ENCODE measurements at regions not wholly inside any gene's neighbourhood (a gene's known extent, or its start where the extent isn't known, plus 50 kb on each side); places are given as distances from the start of the nearest gene placed in this dataset.

DNA sequence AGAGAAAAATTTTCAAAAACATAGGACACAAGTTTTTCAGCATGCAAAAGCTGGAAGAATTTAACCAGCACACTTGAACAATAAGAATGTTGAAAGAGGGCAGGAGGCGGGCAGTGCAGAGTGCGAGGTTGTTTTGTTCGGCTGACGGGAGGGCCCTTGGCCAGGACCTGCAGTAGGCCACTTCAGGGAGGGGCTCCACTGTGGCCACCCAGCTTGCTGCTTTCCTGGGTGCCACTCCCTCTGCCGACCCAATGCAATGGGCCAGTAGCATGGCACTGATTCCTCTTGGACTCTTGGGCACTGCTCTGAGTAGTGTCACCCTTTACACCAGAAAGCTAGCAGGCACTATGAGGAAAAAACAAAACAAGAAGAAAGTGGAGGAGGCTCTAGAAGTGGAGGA is 92.9 kb downstream of the SNRPE start (continued):
- TF ChIP-seq, protein P1, sequence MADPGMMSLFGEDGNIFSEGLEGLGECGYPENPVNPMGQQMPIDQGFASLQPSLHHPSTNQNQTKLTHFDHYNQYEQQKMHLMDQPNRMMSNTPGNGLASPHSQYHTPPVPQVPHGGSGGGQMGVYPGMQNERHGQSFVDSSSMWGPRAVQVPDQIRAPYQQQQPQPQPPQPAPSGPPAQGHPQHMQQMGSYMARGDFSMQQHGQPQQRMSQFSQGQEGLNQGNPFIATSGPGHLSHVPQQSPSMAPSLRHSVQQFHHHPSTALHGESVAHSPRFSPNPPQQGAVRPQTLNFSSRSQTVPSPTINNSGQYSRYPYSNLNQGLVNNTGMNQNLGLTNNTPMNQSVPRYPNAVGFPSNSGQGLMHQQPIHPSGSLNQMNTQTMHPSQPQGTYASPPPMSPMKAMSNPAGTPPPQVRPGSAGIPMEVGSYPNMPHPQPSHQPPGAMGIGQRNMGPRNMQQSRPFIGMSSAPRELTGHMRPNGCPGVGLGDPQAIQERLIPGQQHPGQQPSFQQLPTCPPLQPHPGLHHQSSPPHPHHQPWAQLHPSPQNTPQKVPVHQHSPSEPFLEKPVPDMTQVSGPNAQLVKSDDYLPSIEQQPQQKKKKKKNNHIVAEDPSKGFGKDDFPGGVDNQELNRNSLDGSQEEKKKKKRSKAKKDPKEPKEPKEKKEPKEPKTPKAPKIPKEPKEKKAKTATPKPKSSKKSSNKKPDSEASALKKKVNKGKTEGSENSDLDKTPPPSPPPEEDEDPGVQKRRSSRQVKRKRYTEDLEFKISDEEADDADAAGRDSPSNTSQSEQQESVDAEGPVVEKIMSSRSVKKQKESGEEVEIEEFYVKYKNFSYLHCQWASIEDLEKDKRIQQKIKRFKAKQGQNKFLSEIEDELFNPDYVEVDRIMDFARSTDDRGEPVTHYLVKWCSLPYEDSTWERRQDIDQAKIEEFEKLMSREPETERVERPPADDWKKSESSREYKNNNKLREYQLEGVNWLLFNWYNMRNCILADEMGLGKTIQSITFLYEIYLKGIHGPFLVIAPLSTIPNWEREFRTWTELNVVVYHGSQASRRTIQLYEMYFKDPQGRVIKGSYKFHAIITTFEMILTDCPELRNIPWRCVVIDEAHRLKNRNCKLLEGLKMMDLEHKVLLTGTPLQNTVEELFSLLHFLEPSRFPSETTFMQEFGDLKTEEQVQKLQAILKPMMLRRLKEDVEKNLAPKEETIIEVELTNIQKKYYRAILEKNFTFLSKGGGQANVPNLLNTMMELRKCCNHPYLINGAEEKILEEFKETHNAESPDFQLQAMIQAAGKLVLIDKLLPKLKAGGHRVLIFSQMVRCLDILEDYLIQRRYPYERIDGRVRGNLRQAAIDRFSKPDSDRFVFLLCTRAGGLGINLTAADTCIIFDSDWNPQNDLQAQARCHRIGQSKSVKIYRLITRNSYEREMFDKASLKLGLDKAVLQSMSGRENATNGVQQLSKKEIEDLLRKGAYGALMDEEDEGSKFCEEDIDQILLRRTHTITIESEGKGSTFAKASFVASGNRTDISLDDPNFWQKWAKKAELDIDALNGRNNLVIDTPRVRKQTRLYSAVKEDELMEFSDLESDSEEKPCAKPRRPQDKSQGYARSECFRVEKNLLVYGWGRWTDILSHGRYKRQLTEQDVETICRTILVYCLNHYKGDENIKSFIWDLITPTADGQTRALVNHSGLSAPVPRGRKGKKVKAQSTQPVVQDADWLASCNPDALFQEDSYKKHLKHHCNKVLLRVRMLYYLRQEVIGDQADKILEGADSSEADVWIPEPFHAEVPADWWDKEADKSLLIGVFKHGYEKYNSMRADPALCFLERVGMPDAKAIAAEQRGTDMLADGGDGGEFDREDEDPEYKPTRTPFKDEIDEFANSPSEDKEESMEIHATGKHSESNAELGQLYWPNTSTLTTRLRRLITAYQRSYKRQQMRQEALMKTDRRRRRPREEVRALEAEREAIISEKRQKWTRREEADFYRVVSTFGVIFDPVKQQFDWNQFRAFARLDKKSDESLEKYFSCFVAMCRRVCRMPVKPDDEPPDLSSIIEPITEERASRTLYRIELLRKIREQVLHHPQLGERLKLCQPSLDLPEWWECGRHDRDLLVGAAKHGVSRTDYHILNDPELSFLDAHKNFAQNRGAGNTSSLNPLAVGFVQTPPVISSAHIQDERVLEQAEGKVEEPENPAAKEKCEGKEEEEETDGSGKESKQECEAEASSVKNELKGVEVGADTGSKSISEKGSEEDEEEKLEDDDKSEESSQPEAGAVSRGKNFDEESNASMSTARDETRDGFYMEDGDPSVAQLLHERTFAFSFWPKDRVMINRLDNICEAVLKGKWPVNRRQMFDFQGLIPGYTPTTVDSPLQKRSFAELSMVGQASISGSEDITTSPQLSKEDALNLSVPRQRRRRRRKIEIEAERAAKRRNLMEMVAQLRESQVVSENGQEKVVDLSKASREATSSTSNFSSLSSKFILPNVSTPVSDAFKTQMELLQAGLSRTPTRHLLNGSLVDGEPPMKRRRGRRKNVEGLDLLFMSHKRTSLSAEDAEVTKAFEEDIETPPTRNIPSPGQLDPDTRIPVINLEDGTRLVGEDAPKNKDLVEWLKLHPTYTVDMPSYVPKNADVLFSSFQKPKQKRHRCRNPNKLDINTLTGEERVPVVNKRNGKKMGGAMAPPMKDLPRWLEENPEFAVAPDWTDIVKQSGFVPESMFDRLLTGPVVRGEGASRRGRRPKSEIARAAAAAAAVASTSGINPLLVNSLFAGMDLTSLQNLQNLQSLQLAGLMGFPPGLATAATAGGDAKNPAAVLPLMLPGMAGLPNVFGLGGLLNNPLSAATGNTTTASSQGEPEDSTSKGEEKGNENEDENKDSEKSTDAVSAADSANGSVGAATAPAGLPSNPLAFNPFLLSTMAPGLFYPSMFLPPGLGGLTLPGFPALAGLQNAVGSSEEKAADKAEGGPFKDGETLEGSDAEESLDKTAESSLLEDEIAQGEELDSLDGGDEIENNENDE (IDR thresholded peaks at IDR 0.05; ENCODE audit: insufficient replicate concordance, low read length): no peak
- no peak for TF ChIP-seq RFX5 (IDR thresholded peaks at IDR 0.05; ENCODE audit: borderline replicate concordance, low read depth, low read length)
- no peak for TF ChIP-seq CHD2 (IDR thresholded peaks at IDR 0.05; ENCODE audit: low read length)
- TF ChIP-seq, protein P2, sequence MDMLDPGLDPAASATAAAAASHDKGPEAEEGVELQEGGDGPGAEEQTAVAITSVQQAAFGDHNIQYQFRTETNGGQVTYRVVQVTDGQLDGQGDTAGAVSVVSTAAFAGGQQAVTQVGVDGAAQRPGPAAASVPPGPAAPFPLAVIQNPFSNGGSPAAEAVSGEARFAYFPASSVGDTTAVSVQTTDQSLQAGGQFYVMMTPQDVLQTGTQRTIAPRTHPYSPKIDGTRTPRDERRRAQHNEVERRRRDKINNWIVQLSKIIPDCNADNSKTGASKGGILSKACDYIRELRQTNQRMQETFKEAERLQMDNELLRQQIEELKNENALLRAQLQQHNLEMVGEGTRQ (IDR thresholded peaks at IDR 0.05; ENCODE audit: low read length): no peak
- TF ChIP-seq JUN (IDR thresholded peaks at IDR 0.05; ENCODE audit: low read depth, low read length): no peak
